Smooth muscle cell (in vitro differentiated cells): ENCODE measurements at regions not wholly inside any gene's neighbourhood (a gene's known extent, or its start where the extent isn't known, plus 50 kb on each side); places are given as distances from the start of the nearest gene placed in this dataset.
A peak's percentile ranks its signal among the peaks of the same experiment; 100 is the strongest.

Experiments used
- DNase-seq: peaks from one replicate; lab custom pipeline; 2025; ENCODE audit not compliant: unreplicated experiment; lab: John Stamatoyannopoulos, UW
- H2AFZ ChIP-seq: fragments of 200-600 bp; sonication (generic); 2 replicates; pipeline ENCODE4 v1.6.0; 2016; ENCODE audit warnings: antibody characterized with exemption, low read depth, mild to moderate bottlenecking
- H3F3A ChIP-seq: fragments of 200-600 bp; sonication (generic); 2 replicates; pipeline ENCODE4 v1.6.0; 2017; ENCODE audit warnings: antibody characterized with exemption, low read depth
- H3K27ac ChIP-seq: fragments of 200-600 bp; sonication (generic); 2 replicates; pipeline ENCODE4 v1.5.1; 2016; ENCODE audit warnings: low read depth, mild to moderate bottlenecking
- H3K27me3 ChIP-seq: fragments of 200-600 bp; sonication (generic); 2 replicates; pipeline ENCODE4 v1.6.1; 2016; ENCODE audit warnings: low read depth, mild to moderate bottlenecking
- H3K36me3 ChIP-seq: fragments of 200-600 bp; sonication (generic); 2 replicates; pipeline ENCODE4 v1.5.1; 2016; ENCODE audit warnings: low read depth
- H3K4me1 ChIP-seq: fragments of 200-600 bp; sonication (generic); 2 replicates; pipeline ENCODE4 v1.5.1; 2016; ENCODE audit warnings: low read depth
- H3K4me2 ChIP-seq: fragments of 200-600 bp; sonication (generic); 2 replicates; pipeline ENCODE4 v1.6.0; 2016; ENCODE audit warnings: mild to moderate bottlenecking
- H3K4me3 ChIP-seq: fragments of 200-600 bp; sonication (generic); 2 replicates; pipeline ENCODE4 v1.5.1; 2016; ENCODE audit warnings: mild to moderate bottlenecking
- H3K79me2 ChIP-seq: fragments of 200-600 bp; sonication (generic); 2 replicates; pipeline ENCODE4 v1.6.0; 2016; ENCODE audit warnings: low read depth, mild to moderate bottlenecking
- H3K9ac ChIP-seq: fragments of 200-600 bp; sonication (generic); 2 replicates; pipeline ENCODE4 v1.6.0; 2016; ENCODE audit warnings: low read depth
- H3K9me3 ChIP-seq: fragments of 200-600 bp; sonication (generic); replicated peaks from 2 replicates; pipeline ENCODE4 v1.5.1; 2016; ENCODE audit warnings: low read depth
- H4K20me1 ChIP-seq: fragments of 200-600 bp; sonication (generic); 2 replicates; pipeline ENCODE4 v1.6.0; 2016; ENCODE audit warnings: low read depth
- CTCF ChIP-seq: fragments of 200-600 bp; sonication (generic); IDR thresholded peaks from 2 replicates; pipeline ENCODE4 v1.5.1; 2017; ENCODE audit warnings: borderline replicate concordance, mild to moderate bottlenecking, antibody characterized with exemption; ENCODE audit not compliant: insufficient read depth, poor library complexity, severe bottlenecking
- WGBS: methylation state at CpG from one replicate; pipeline ENCODE4 v1.1.7; 2016; ENCODE audit warnings: low lambda C conversion rate; 5-methylcytosine and 5-hydroxymethylcytosine counted together

GRCh38 chr4:134740290-134740689 is 538.7 kb upstream of the PABPC4L start:
- H3K4me1 ChIP-seq: no peaks in the 10 kb centered on the region
- H3K27ac ChIP-seq: no peak overlapping the region
- H3K27me3 ChIP-seq: no peaks in the 10 kb centered on the region
- no peak for TF ChIP-seq CTCF
- H3K4me3 ChIP-seq: no peak overlapping the region
- WGBS: 90% methylated on average over 1 of the region's 1 CpG
- no peak overlapping the region for H3K9ac ChIP-seq
- no peaks in the 10 kb centered on the region for H4K20me1 ChIP-seq
- DNase-seq: no peak
- no peaks in the 10 kb centered on the region for H3K9me3 ChIP-seq
- H3K4me2 ChIP-seq: no peak overlapping the region
- H3F3A ChIP-seq: no peaks in the 10 kb centered on the region
- no peak overlapping the region for H2AFZ ChIP-seq
- H3K79me2 ChIP-seq: no peaks in the 10 kb centered on the region
- H3K36me3 ChIP-seq: no peaks in the 10 kb centered on the region

GRCh38 chr4:134735901-134736300 is 534.3 kb upstream of the PABPC4L start:
- no peaks in the 10 kb centered on the region for H3K4me1 ChIP-seq
- no peaks in the 10 kb centered on the region for H3K79me2 ChIP-seq
- no peak overlapping the region for H3K4me3 ChIP-seq
- no peak overlapping the region for H3K9ac ChIP-seq
- DNase-seq: no peak
- H2AFZ ChIP-seq: peak overlapping the region; percentile 50
- H3K36me3 ChIP-seq: no peaks in the 10 kb centered on the region
- no peaks in the 10 kb centered on the region for H3K27me3 ChIP-seq
- no peak overlapping the region for H3K4me2 ChIP-seq
- H3K27ac ChIP-seq: no peak overlapping the region
- 79% methylated on average over 3 of the region's 3 CpGs for WGBS
- TF ChIP-seq CTCF: no peak
- no peaks in the 10 kb centered on the region for H3K9me3 ChIP-seq
- no peaks in the 10 kb centered on the region for H3F3A ChIP-seq
- no peaks in the 10 kb centered on the region for H4K20me1 ChIP-seq

- Histone ChIP-seq H3F3A (no peaks in the 10 kb centered on the region), H3K79me2 (no peaks in the 10 kb centered on the region), H4K20me1 (no peaks in the 10 kb centered on the region), H3K27ac (no peak overlapping the region), H3K27me3 (no peaks in the 10 kb centered on the region), H2AFZ (no peak overlapping the region), H3K9ac (no peak overlapping the region), H3K4me3 (no peak overlapping the region), H3K4me1 (peaks cover 6% of the 10 kb centered on the region), H3K36me3 (no peaks in the 10 kb centered on the region), H3K9me3 (no peaks in the 10 kb centered on the region), H3K4me2 (no peak overlapping the region)
- WGBS: 97% methylated on average over 2 of the region's 2 CpGs
- DNase-seq: no peak
- no peak for TF ChIP-seq CTCF
Measured at GRCh38 chr4:134727696-134728095, 526.1 kb upstream of the PABPC4L start.

GRCh38 chr4:134722306-134722705 is 520.7 kb upstream of the PABPC4L start:
- TF ChIP-seq CTCF: no peak
- DNase-seq: no peak
- Histone ChIP-seq H3K27ac (no peak overlapping the region), H3K4me2 (no peak overlapping the region), H3K9ac (no peak overlapping the region), H3K79me2 (no peaks in the 10 kb centered on the region), H3K4me3 (no peak overlapping the region), H3K4me1 (no peaks in the 10 kb centered on the region), H4K20me1 (no peaks in the 10 kb centered on the region), H2AFZ (no peak overlapping the region), H3K36me3 (no peaks in the 10 kb centered on the region), H3K27me3 (no peaks in the 10 kb centered on the region), H3F3A (no peaks in the 10 kb centered on the region), H3K9me3 (no peaks in the 10 kb centered on the region)
- 71% methylated on average over 1 of the region's 1 CpG for WGBS
